Suppressor macrophage treated with lipopolysaccharide for 4 hours (primary cell): ENCODE measurements at regions not wholly inside any gene's neighbourhood (a gene's known extent, or its start where the extent isn't known, plus 50 kb on each side); places are given as distances from the start of the nearest gene placed in this dataset.

Experiments
- DNase-seq: peaks from one replicate; pipeline ENCODE4 v3.0.0-alpha.2; 2020

DNA sequence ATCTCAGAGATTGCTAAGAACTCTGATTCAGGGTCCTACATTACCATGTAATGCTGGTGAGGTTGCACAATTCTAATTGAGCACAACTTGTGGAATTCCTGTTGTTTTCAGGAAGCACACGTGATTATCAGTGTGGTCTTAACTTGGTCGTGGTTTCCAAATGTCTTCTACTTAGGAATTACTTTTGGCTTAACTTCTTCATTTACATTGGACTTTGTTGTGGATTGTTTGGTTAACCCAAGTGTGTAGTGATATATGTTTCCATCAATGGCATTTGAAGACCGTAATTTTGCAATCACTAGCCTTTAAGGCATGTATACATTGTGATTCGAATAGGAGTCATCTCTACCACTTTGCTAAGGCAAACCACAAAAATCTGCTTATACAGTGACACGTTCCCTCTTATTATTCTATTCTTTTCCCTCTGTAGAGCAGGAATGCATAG, 373.3 kb downstream of the IRS1 start:
- peak; percentile 42 for DNase-seq

- DNase-seq = no peak
Measured at GRCh38 chr2:226424971-226425370, 374.6 kb downstream of the IRS1 start.

GRCh38 chr2:226423498-226423960, 376.1 kb downstream of the IRS1 start:
- peak; percentile 85 for DNase-seq

GRCh38 chr2:226420646-226421045, 379.0 kb downstream of the IRS1 start:
- DNase-seq = no peak

GRCh38 chr2:226418521-226418920, 381.1 kb downstream of the IRS1 start:
- no peak for DNase-seq

GRCh38 chr2:226414335-226414734, 385.3 kb downstream of the IRS1 start:
- no peak for DNase-seq

DNA sequence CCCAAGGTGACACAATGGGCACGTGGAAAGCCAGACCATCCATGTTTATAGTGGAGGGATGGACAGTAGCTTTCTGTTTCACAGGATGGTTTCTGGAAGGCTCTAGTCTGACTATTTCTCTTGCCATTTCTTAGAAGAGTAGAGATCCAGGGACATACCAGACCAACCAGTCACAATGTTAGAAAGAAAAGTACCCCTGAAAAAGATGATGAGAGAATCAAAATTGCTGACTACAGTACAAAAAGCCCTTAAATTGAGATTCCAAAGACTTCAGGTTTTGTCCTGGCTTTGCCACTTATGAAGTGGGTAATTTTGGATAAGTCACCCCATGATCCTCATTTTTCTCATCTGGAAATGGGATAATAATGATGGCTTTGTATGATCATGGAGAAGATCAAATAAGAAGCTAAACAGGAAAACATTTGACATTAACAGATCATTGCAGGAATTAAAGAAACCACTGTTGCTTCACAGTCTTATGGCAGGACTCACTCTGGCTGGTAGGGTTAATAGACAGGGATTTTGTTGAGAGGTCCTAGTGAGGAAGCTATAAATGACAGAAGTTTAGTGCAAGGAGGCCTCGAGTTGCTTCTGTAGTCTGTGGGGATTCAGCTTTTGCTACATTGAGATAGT, 386.0 kb downstream of the IRS1 start:
- DNase-seq = no peak

DNA sequence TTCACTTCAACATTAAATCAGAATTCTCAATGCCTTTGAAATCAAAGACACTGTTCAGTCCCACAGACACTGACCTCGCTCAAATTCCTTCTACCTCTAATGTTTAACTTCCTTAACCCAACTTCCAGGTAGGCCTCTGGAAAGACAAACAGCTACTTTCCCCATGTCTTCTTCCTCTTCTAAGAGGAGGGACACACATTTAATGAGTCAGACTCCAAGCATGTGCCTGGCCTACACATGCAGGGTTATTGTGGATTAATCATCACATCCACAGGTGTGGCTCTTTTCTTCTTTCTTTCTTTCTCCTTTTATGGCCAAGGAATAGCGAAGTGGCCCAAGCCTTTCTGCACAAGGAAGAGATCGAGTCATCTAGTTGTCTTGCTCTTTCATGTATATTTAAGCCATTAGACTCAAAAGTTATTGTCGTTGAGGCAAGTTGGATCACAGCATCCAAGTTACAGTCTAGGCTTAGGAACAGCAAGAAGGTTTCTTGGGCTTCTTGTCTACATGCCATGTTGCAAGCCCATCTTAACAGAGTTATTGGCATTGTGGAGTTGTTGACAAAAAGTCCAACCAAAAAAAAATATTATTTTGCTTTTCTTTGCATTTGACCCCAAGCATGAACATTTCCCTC, 387.8 kb downstream of the IRS1 start:
- no peak for DNase-seq

- DNase-seq = no peak
Measured at GRCh38 chr2:226411205-226411604, 388.4 kb downstream of the IRS1 start.

GRCh38 chr2:226410247-226410835, 389.3 kb downstream of the IRS1 start:
- no peak for DNase-seq

DNA sequence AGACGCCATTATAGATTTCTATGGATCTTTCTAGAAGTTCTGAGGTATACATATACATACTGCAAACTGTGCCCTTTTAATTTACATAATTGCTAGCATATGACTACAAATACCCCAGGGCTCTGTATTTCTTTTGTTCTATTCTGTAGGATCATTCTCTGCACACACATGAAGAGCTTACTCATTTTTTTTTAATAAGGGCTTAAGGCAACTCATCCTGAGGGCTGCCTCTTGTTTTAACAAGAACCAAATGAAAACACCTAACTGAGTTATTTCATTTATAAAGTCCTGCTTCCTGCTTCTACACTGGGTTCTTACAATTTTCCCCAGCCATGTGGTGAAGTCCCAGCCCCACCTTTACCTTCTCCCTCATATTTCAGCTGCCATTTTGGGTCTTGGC, 390.5 kb downstream of the IRS1 start:
- no peak for DNase-seq

DNA sequence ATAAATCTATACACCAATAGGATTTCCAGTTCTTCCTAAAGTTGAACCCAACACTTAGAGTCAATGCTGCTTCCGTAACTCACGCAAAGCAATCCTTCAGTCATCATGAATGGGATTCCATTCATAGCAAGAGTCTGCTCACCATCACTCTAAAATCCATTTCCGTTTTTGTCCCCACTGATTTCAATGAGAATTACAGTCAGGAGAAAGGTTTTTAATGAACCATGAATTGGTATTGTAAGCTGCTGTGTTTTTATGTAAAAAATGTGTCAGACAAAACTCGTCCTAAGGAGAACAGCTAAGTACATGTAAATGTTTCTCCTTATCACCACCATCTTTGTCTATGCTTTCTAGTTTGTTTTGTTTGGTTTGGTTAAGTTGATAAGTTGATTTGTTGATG, 391.5 kb downstream of the IRS1 start:
- DNase-seq = no peak

- no peak for DNase-seq
Measured at GRCh38 chr2:226407135-226407534, 392.5 kb downstream of the IRS1 start.

DNA sequence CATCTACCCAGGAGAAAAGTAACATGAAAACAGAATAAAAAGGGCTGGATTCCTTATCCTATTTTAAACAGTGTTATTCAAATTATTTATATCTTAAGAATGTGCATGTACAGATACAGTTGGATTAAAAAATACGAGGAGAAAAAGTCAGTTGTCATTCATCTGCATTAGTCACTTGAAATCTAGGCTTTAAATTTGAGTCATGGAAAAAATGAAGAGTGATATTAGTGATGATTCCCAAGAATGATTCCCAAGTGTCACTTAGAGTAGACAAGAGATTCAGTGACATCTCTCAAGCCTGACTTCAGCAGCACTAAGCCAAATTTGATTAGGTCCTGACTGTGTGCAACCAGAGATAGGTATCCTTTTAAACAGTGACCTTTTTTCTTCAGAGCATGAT, 394.2 kb downstream of the IRS1 start:
- DNase-seq = no peak

DNA sequence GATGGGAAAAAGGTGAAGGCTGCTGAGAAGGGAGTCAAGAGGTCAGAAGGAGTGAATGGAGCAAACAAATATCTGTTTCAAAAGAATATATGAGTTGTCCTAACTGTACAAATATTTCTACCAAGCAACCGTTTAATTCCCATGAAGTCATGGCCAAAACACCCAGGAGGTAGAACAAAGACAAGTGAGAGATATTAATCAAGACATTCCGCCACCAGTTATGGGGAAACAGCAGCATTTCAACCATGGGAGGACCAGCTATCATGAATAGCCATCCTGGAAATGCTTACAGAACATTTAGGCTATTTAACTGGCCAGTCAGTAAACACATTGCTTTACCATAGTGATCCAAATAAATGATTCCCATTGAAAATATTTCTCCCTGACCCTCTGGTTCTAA, 396.3 kb downstream of the IRS1 start:
- DNase-seq = no peak

GRCh38 chr2:226399006-226399405, 400.6 kb downstream of the IRS1 start:
- DNase-seq = no peak

DNA sequence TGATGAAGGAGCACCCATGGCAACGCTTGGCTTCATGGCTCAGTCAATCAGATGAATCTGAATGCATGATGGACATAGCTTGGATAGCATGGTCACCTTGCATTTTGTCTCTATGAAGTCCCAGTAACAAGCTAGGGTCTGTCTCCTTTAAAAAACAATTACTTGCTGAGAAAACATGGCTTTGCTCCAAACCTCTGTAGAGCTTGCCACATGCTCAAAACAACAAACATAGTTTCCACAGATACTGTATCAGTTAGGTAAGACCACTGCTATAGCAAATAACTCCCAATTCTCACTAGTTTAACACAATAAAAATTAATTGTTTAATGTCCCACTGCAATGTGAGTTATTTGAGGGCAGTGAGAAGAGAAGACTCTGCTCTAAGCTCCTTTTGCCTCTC, 401.0 kb downstream of the IRS1 start:
- DNase-seq = no peak

- DNase-seq = no peak
Measured at GRCh38 chr2:226396541-226396940, 403.1 kb downstream of the IRS1 start.

- no peak for DNase-seq
Measured at GRCh38 chr2:226387499-226387942, 412.1 kb downstream of the IRS1 start.

DNA sequence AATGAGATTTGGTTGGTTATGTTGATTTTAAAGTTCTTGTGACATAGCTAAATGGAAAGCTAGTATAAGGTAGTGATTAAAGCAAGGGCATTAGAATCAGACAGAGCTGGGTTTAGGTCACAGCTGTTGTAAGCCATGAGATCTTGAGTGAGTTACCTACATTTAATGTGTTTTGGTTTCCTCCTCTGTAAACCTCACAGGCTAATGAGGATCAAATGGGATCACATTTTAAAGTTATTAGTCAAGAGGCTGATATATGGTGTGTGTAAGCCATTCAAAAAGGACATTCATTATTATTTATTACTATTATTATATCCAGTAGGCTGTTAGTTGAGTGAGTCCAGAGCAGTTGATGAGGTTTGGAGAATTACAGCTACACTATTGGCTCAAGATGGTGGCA, 416.2 kb downstream of the IRS1 start:
- no peak for DNase-seq

DNA sequence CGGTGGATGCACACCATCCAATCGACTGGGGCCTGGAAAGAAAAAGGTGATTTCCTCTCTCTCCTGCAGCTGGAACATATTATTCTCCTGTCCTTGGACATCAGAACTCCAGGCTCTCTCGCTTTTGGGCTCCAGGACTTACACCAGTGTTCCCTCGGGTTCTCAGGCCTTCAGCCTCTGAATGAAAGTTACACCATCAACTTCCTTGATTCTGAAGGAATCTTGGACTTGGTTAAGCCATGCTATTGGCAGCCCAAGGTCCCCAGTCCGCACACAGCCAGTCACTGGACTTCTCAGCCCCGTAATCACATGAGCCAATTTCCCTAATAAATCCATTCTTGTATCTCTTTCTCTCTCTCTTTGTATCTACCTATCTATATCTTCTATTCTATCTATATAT, 418.9 kb downstream of the IRS1 start:
- no peak for DNase-seq

DNA sequence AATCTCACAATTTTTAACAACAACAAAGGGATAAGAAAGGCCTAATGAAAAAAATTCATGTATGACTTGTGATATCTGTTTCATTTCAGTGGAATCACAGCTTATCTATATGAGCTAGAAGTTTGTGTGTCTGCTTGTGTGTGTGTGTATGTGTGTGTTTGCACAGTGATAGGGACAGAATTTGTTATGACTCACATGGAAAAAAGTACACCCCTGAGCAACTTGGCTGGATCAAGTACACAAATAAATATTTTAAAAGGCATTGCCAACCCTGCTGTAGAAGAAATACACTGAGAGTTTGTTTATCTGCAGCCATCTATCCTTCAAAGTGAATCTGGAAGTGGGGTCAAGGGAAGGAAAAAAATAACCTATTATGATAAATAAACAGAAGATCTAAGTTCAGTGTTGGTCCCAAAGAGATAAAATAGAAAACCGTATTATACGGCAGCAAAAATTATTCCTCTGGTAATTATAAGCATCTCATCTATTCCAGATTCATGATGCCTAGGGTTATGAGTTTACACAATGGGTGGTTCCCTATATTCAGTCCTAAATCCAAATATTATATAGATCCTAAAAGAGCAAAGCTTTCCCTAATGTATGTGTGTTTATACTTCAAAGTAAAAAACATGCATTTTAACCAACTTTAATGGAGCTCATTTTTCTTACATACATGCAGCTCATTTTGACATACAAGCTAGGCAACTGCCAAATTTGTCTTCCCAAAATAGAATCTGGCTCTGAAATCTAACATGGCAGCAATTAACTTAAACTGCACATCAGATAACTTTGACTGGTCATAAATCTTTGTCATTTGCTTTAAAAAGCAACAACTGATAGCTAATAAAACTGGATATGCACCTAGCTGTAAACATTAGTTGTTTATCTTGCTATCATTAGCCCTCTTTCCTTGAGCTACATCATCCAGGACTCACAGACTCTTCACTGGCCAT, 420.6 kb downstream of the IRS1 start:
- DNase-seq = no peak

GRCh38 chr2:226376516-226377180, 423.0 kb downstream of the IRS1 start:
- no peak for DNase-seq
